ENCODE measurements at regions not wholly inside any gene's neighbourhood (a gene's known extent, or its start where the extent isn't known, plus 50 kb on each side); places are given as distances from the start of the nearest gene placed in this dataset.

DNA sequence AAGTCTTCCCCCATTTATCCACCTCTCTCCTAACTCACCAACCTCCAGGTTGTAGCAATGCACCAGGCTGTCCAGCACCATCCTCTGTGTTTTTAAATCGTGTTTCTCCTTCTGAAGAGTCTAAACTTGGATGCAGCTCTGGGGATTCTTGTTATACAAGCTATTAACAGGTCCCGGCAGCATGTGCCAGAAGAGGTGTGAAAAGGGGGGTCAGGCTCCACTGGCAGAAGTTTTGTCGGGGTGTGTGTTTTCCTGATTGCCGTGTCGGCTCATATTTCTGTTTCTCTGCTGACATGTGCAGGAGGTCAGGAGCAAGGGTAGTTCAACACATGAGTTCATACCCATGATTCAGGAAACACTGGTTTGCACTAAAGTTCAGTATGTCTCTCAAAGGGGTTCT lies 658.6 kb upstream of the CAMK1G start:
- Histone ChIP-seq H3K9me3 (ENCODE audit: control insufficient read depth, insufficient read depth, low read length) (no peaks in the 10 kb centered on the region), H3K4me3 (ENCODE audit: low read depth, low read length) (no peak overlapping the region), H3K27me3 (ENCODE audit: control insufficient read depth, insufficient read depth, low read length) (no peaks in the 10 kb centered on the region), H3K4me1 (ENCODE audit: control insufficient read depth, insufficient read depth, low read length) (no peaks in the 10 kb centered on the region), H3K36me3 (ENCODE audit: control insufficient read depth, insufficient read depth, low read length) (no peaks in the 10 kb centered on the region), H3K27ac (ENCODE audit: low read depth, low read length) (no peak overlapping the region)
- peak in 1 of 6 donors; percentile 63 for DNase-seq (ENCODE audit: low read depth in 4 of 6, low spot score in 6 of 6)
- WGBS (ENCODE audit: insufficient coverage): 64% methylated on average over 4 of the region's 5 CpGs

DNA sequence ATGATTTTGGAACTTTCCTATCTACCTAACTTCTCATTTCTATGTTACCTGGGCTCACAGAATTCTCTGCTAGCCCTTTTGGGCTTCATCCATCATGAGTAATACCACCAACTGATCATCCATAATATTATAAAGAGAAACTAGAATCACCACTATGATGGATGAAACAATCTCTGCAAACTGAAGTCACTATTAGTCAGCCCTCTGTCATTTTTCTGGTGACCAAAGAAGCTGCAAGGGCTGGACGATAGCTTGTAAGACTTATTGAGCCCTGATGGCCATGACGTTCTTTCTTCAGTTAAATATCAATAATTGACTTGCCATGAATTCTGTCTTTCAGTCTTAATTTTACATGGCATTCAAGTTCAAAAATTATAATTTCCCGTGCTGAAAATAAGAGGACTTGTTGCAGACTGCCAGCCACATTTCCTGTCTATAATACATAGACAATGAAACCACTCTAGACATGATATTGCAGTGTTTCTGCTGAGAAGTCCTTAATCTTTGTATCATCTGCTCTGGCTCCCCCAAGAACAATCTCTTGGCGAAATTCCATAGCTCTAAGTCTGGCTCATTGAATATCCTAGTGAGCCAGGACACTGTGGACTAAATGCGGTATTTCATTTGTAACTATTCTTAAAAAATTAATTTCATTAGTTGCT lies 655.0 kb upstream of the CAMK1G start:
- DNase-seq (ENCODE audit: low read depth in 4 of 6, low spot score in 6 of 6): no peak
- Histone ChIP-seq H3K4me1 (ENCODE audit: control insufficient read depth, insufficient read depth, low read length) (no peaks in the 10 kb centered on the region), H3K27ac (ENCODE audit: low read depth, low read length) (no peak overlapping the region), H3K27me3 (ENCODE audit: control insufficient read depth, insufficient read depth, low read length) (no peaks in the 10 kb centered on the region), H3K4me3 (ENCODE audit: low read depth, low read length) (no peak overlapping the region), H3K9me3 (ENCODE audit: control insufficient read depth, insufficient read depth, low read length) (no peaks in the 10 kb centered on the region), H3K36me3 (ENCODE audit: control insufficient read depth, insufficient read depth, low read length) (no peaks in the 10 kb centered on the region)
- WGBS (ENCODE audit: insufficient coverage): 92% methylated on average over 2 of the region's 5 CpGs

DNA sequence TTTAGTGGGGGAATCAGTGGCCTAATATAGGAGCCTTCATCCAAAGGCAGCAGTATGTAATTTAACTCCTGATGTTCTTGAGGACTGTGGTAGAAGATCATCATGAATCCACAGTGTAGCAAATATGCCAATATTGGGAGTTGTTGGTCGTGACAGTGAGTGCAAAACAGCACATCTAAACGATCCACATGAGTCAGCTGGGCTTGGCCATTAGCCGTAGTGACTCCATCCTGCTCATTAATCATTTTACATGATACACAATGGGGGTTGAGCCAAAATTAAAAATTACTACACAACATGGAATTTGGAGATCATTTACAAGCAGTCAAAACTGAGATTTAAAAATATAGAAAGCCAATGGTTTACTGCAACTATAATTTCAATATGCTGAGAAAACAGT lies 653.9 kb upstream of the CAMK1G start:
- WGBS (ENCODE audit: insufficient coverage): no CpG with 5 or more reads among the region's 3 CpGs
- Histone ChIP-seq H3K36me3 (ENCODE audit: control insufficient read depth, insufficient read depth, low read length) (no peaks in the 10 kb centered on the region), H3K27me3 (ENCODE audit: control insufficient read depth, insufficient read depth, low read length) (no peaks in the 10 kb centered on the region), H3K27ac (ENCODE audit: low read depth, low read length) (no peak overlapping the region), H3K4me1 (ENCODE audit: control insufficient read depth, insufficient read depth, low read length) (no peaks in the 10 kb centered on the region), H3K9me3 (ENCODE audit: control insufficient read depth, insufficient read depth, low read length) (no peaks in the 10 kb centered on the region), H3K4me3 (ENCODE audit: low read depth, low read length) (no peak overlapping the region)
- DNase-seq (ENCODE audit: low read depth in 4 of 6, low spot score in 6 of 6): no peak

DNA sequence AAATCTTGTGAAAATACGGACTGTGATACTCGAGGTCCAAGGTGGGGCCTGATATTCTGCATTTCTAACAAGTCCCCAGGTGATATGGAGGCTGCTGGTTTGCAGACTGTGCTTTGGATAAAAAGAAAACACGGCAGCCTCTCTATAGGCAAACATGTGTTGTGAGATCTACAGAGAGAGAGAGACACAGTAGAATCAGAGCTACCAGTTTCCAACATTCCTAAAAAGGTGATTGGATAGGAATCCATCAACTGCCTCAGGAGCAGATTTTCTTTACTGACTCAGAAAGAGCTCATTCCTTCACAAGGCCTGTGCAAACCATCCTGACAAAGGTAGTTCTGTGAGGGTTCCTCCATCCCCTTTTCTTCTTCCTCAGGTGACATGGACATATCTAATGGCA lies 651.6 kb upstream of the CAMK1G start:
- H3K27ac ChIP-seq (ENCODE audit: low read depth, low read length): no peak overlapping the region
- no peaks in the 10 kb centered on the region for H3K9me3 ChIP-seq (ENCODE audit: control insufficient read depth, insufficient read depth, low read length)
- WGBS (ENCODE audit: insufficient coverage): 100% methylated on average over 2 of the region's 3 CpGs
- H3K36me3 ChIP-seq (ENCODE audit: control insufficient read depth, insufficient read depth, low read length): no peaks in the 10 kb centered on the region
- no peak for DNase-seq (ENCODE audit: low read depth in 4 of 6, low spot score in 6 of 6)
- H3K27me3 ChIP-seq (ENCODE audit: control insufficient read depth, insufficient read depth, low read length): no peaks in the 10 kb centered on the region
- H3K4me1 ChIP-seq (ENCODE audit: control insufficient read depth, insufficient read depth, low read length): no peaks in the 10 kb centered on the region
- no peak overlapping the region for H3K4me3 ChIP-seq (ENCODE audit: low read depth, low read length)

DNA sequence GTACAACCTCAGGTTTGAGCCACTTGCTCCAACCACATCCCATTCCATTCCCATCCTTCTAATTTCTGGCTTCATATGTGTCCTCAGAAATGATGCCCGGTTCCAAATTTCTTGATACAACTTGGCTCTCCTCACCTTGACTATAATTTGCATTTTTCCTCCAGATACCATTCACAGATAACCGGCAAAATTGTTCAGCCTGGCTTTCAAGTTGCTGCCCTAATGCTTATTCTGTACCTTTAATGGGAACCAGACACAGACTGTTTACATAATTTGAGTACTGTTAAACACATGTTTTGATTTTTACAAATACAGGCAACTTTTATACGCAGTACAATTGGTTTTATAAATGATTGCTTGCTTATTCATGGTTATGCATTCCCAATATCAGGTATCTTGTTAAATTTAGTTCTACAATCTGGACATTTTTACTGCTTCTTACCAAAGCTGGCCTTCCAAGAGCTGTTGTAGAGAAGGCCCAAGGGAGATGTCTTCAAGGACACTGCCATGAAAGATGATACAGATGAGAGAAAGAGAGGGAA lies 649.5 kb upstream of the CAMK1G start:
- no peaks in the 10 kb centered on the region for H3K27me3 ChIP-seq (ENCODE audit: control insufficient read depth, insufficient read depth, low read length)
- no peak for DNase-seq (ENCODE audit: low read depth in 4 of 6, low spot score in 6 of 6)
- WGBS (ENCODE audit: insufficient coverage): 92% methylated on average over 2 of the region's 3 CpGs
- no peak overlapping the region for H3K27ac ChIP-seq (ENCODE audit: low read depth, low read length)
- no peaks in the 10 kb centered on the region for H3K9me3 ChIP-seq (ENCODE audit: control insufficient read depth, insufficient read depth, low read length)
- no peaks in the 10 kb centered on the region for H3K36me3 ChIP-seq (ENCODE audit: control insufficient read depth, insufficient read depth, low read length)
- H3K4me1 ChIP-seq (ENCODE audit: control insufficient read depth, insufficient read depth, low read length): no peaks in the 10 kb centered on the region
- H3K4me3 ChIP-seq (ENCODE audit: low read depth, low read length): no peak overlapping the region

DNA sequence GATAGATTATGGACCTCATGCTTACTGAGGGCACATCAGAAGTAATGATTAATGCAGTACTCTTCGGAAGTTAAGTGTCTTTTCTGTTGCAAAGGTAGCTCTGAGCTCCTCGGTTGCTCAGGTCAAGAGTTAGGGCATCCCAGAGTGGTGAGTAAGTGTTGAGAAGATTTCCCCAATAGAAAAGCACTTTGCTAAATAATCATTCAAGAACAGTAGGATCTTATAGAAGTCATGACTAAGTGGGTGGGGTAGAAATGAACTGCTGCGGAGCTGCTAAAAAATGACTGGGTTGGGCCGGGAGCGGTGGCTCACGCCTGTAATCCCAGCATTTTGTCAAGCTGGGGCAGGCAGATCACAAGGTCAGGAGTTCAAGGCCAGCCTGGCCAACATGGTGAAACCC lies 648.6 kb upstream of the CAMK1G start:
- Histone ChIP-seq H3K4me3 (ENCODE audit: low read depth, low read length) (no peak overlapping the region), H3K27me3 (ENCODE audit: control insufficient read depth, insufficient read depth, low read length) (no peaks in the 10 kb centered on the region), H3K36me3 (ENCODE audit: control insufficient read depth, insufficient read depth, low read length) (no peaks in the 10 kb centered on the region), H3K4me1 (ENCODE audit: control insufficient read depth, insufficient read depth, low read length) (no peaks in the 10 kb centered on the region), H3K27ac (ENCODE audit: low read depth, low read length) (no peak overlapping the region), H3K9me3 (ENCODE audit: control insufficient read depth, insufficient read depth, low read length) (no peaks in the 10 kb centered on the region)
- DNase-seq (ENCODE audit: low read depth in 4 of 6, low spot score in 6 of 6): no peak
- 80% methylated on average over 1 of the region's 6 CpGs for WGBS (ENCODE audit: insufficient coverage)

DNA sequence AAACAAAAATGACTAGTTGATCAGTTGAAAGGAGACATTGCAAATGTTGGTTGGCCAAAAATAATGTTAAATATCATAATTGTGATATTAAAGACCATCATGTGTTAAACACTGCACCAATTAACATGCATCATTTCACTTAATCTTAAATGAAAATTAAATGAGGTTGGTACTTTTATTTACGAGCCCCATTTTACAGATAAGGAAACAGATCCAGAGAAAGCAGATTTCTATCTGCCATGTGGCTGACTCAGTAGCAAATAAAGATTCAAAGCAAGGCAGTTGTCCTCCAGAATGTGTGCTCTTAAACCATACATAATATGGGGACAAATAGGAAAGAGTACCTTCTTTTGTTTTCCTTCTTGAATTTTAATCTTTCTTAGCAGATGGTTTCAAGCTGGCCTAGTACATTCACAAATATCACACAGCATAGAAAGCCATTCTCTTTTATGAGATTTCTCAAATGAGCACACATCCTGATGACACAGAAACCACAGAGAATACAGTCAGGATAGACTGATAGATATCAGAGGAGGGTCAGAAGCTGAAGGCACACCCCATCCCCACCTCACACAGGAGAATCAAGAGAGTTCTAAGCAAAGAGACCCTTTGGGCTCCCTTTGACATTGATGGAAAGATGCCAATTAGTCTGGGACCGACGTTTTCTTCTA lies 647.9 kb upstream of the CAMK1G start:
- no peaks in the 10 kb centered on the region for H3K36me3 ChIP-seq (ENCODE audit: control insufficient read depth, insufficient read depth, low read length)
- no peaks in the 10 kb centered on the region for H3K9me3 ChIP-seq (ENCODE audit: control insufficient read depth, insufficient read depth, low read length)
- H3K27ac ChIP-seq (ENCODE audit: low read depth, low read length): no peak overlapping the region
- H3K4me1 ChIP-seq (ENCODE audit: control insufficient read depth, insufficient read depth, low read length): no peaks in the 10 kb centered on the region
- 7% methylated on average over 2 of the region's 3 CpGs for WGBS (ENCODE audit: insufficient coverage)
- H3K27me3 ChIP-seq (ENCODE audit: control insufficient read depth, insufficient read depth, low read length): no peaks in the 10 kb centered on the region
- peak in 1 of 6 donors; percentile 21 for DNase-seq (ENCODE audit: low read depth in 4 of 6, low spot score in 6 of 6)
- H3K4me3 ChIP-seq (ENCODE audit: low read depth, low read length): no peak overlapping the region

DNA sequence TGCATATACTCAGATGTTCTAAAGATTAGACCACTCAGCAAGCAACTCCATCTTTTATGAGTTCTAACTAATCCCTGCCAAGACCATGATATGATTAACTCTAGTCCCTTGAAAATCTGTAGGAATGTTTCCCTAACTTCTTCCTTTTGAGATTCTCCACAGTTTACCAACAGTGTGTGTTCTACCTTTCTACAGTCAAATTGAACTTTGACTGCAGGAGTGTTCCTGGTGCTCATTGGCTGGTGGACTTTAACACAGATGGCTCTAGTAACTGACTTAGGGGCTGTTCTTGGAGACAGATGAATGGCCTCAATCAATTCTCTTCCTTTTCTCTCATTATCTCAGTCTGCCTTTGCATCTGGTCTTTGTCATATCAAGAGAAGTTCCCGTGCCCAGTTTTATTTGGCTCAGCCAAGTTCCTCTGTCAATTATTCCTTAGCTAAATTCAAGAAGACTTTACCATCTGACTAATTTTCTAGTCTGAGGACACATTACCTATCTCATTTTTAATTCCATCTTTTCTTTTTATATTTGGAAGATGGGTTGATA lies 643.9 kb upstream of the CAMK1G start:
- 88% methylated on average over 1 of the region's 1 CpG for WGBS (ENCODE audit: insufficient coverage)
- Histone ChIP-seq H3K9me3 (ENCODE audit: control insufficient read depth, insufficient read depth, low read length) (no peaks in the 10 kb centered on the region), H3K27ac (ENCODE audit: low read depth, low read length) (no peak overlapping the region), H3K4me3 (ENCODE audit: low read depth, low read length) (no peak overlapping the region), H3K4me1 (ENCODE audit: control insufficient read depth, insufficient read depth, low read length) (no peaks in the 10 kb centered on the region), H3K36me3 (ENCODE audit: control insufficient read depth, insufficient read depth, low read length) (no peaks in the 10 kb centered on the region), H3K27me3 (ENCODE audit: control insufficient read depth, insufficient read depth, low read length) (no peaks in the 10 kb centered on the region)
- DNase-seq (ENCODE audit: low read depth in 4 of 6, low spot score in 6 of 6): no peak

DNA sequence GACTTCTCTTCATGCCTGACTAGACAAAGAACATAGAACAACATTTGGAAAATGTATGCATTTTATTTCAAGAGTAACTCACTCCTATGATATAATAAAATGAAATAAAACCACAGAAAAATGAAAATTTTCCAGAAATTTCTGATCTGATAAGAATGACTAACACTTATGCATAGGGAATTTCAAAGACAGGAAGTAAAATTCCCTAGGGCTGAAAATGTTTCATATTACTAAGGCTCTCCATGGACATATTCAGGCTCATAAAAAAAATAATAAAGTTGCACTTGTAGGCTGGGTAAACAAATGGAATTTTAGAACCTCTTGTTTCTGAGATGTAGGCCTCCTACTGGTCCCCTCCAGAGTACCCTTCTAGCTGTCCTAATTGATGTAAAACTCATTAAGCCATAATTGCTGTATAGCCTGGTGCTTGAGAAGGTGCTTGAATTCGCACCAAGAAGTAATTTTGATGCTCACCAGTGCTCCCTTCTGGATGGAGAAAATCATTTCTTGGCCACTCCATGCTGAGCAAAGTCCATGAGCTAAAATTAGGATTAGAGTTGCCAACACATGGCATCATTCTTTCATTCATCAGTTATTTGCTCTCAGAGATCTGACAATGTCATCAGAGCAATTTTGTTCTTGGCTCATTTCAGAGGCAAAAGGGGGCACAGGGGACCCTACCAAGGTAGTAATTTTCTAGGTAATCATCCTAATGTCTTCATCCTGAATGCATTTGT lies 641.0 kb upstream of the CAMK1G start:
- DNase-seq (ENCODE audit: low read depth in 4 of 6, low spot score in 6 of 6): peak in 3 of 6 donors; percentile 8 to 91 (median 25)
- WGBS (ENCODE audit: insufficient coverage): no CpG with 5 or more reads among the region's 1 CpG
- no peak overlapping the region for H3K27ac ChIP-seq (ENCODE audit: low read depth, low read length)
- H3K4me1 ChIP-seq (ENCODE audit: control insufficient read depth, insufficient read depth, low read length): no peaks in the 10 kb centered on the region
- no peaks in the 10 kb centered on the region for H3K36me3 ChIP-seq (ENCODE audit: control insufficient read depth, insufficient read depth, low read length)
- no peak overlapping the region for H3K4me3 ChIP-seq (ENCODE audit: low read depth, low read length)
- no peaks in the 10 kb centered on the region for H3K27me3 ChIP-seq (ENCODE audit: control insufficient read depth, insufficient read depth, low read length)
- no peaks in the 10 kb centered on the region for H3K9me3 ChIP-seq (ENCODE audit: control insufficient read depth, insufficient read depth, low read length)
